Fibroblast of skin of left quadriceps (primary cell): ENCODE measurements at regions not wholly inside any gene's neighbourhood (a gene's known extent, or its start where the extent isn't known, plus 50 kb on each side); places are given as distances from the start of the nearest gene placed in this dataset.

ENCODE experiments used
- DNase-seq, 2 experiments: peaks; one replicate each; pipeline ENCODE4 v3.0.0-alpha.2; 2013; ENCODE audit warnings: low read depth in 2 of 2

- DNase-seq = no peak
Measured at GRCh38 chr12:13383379-13383778, 186.9 kb downstream of the EMP1 start.

GRCh38 chr12:13380297-13380696, 183.8 kb downstream of the EMP1 start:
- no peak for DNase-seq

- no peak for DNase-seq
Measured at GRCh38 chr12:13379531-13380188, 183.1 kb downstream of the EMP1 start.

- DNase-seq = no peak
Measured at GRCh38 chr12:13377698-13378097, 181.2 kb downstream of the EMP1 start.

- no peak for DNase-seq
Measured at GRCh38 chr12:13376610-13377373, 180.3 kb downstream of the EMP1 start.

GRCh38 chr12:13375583-13376345, 179.2 kb downstream of the EMP1 start:
- DNase-seq = no peak

GRCh38 chr12:13374793-13375192, 178.3 kb downstream of the EMP1 start:
- DNase-seq = no peak

GRCh38 chr12:13373803-13374202, 177.3 kb downstream of the EMP1 start:
- no peak for DNase-seq

- DNase-seq = no peak
Measured at GRCh38 chr12:13373131-13373530, 176.6 kb downstream of the EMP1 start.

GRCh38 chr12:13372386-13372785, 175.9 kb downstream of the EMP1 start:
- DNase-seq = no peak

- DNase-seq = no peak
Measured at GRCh38 chr12:13371797-13372196, 175.3 kb downstream of the EMP1 start.

GRCh38 chr12:13371367-13371766, 174.8 kb downstream of the EMP1 start:
- DNase-seq = no peak

- DNase-seq = no peak
Measured at GRCh38 chr12:13369474-13370056, 173.0 kb downstream of the EMP1 start.

GRCh38 chr12:13368971-13369370, 172.4 kb downstream of the EMP1 start:
- no peak for DNase-seq

- no peak for DNase-seq
Measured at GRCh38 chr12:13368431-13368830, 171.9 kb downstream of the EMP1 start.

GRCh38 chr12:13367973-13368372, 171.4 kb downstream of the EMP1 start:
- DNase-seq = no peak

GRCh38 chr12:13365748-13366366, 169.3 kb downstream of the EMP1 start:
- DNase-seq = no peak

- DNase-seq = peak in 1 of 2 experiments; percentile 23
Measured at GRCh38 chr12:13362260-13362841, 165.8 kb downstream of the EMP1 start.

GRCh38 chr12:13359636-13360035, 163.1 kb downstream of the EMP1 start:
- no peak for DNase-seq

- no peak for DNase-seq
Measured at GRCh38 chr12:13358391-13358905, 161.9 kb downstream of the EMP1 start.

GRCh38 chr12:13350946-13351345, 154.4 kb downstream of the EMP1 start:
- DNase-seq = no peak
